Occipital lobe (tissue), 1 donor: ENCODE measurements at regions not wholly inside any gene's neighbourhood (a gene's known extent, or its start where the extent isn't known, plus 50 kb on each side); places are given as distances from the start of the nearest gene placed in this dataset.
"Not testable (repeated sequence)": the region's sequence is repeated elsewhere in the genome, so short reads cannot be mapped to it uniquely, and the experiment has no call there.

Source experiments
- DNase-seq: peaks from one replicate; lab custom pipeline; 2025; lab: John Stamatoyannopoulos, UW

- DNase-seq, result no peak
These were observed 1068.5 kb downstream of the BRD1 start for GRCh38 chr22:48758881-48759875.

GRCh38 chr22:48757985-48758561 lies 1069.6 kb downstream of the BRD1 start:
- no peak for DNase-seq

GRCh38 chr22:48757581-48757980 lies 1070.1 kb downstream of the BRD1 start:
- DNase-seq, result no peak

GRCh38 chr22:48757135-48757534 lies 1070.5 kb downstream of the BRD1 start:
- DNase-seq, result not testable (repeated sequence)

GRCh38 chr22:48756146-48757111 lies 1071.2 kb downstream of the BRD1 start:
- no peak for DNase-seq

GRCh38 chr22:48755059-48755949 lies 1072.4 kb downstream of the BRD1 start:
- DNase-seq, result no peak

GRCh38 chr22:48754611-48755058 lies 1073.0 kb downstream of the BRD1 start:
- DNase-seq, result no peak

GRCh38 chr22:48753752-48754517 lies 1073.7 kb downstream of the BRD1 start:
- DNase-seq, result no peak

- no peak for DNase-seq
These were observed 1074.3 kb downstream of the BRD1 start for GRCh38 chr22:48753381-48753730.

GRCh38 chr22:48752451-48753380 lies 1075.0 kb downstream of the BRD1 start:
- no peak for DNase-seq

GRCh38 chr22:48751539-48752437 lies 1075.9 kb downstream of the BRD1 start:
- no peak for DNase-seq

- DNase-seq, result no peak
These were observed 1076.7 kb downstream of the BRD1 start for GRCh38 chr22:48750826-48751440.

GRCh38 chr22:48750282-48750681 lies 1077.4 kb downstream of the BRD1 start:
- no peak for DNase-seq

GRCh38 chr22:48749555-48750227 lies 1078.0 kb downstream of the BRD1 start:
- DNase-seq, result no peak

- DNase-seq, result no peak
These were observed 1078.7 kb downstream of the BRD1 start for GRCh38 chr22:48748860-48749554.
